GM12878 (cell line): ENCODE measurements at regions not wholly inside any gene's neighbourhood (a gene's known extent, or its start where the extent isn't known, plus 50 kb on each side); places are given as distances from the start of the nearest gene placed in this dataset. TPM values are rescaled to one million over a fixed set of nuclear protein-coding genes. Genes with fewer than 3 reads are reported as not detected.
"Not testable (repeated sequence)": the region's sequence is repeated elsewhere in the genome, so short reads cannot be mapped to it uniquely, and the experiment has no call there.

Source experiments
- ATAC-seq: fragments of 200-7000 bp; cut with Tn5 transposase; 3 replicates; pipeline ENCODE4 v1.9.1; 2020; ENCODE audit warnings: mild to moderate bottlenecking, moderate library complexity
- BruUV-seq: library from RNA; stranded (reverse); fragments of 400-500 nt; replicated peaks from 2 replicates; lab custom pipeline; 2021; lab: Mats Ljungman, UMichigan
- CTCF ChIA-PET: fragments of 300-600 bp; sonication (Branson Sonifier 250); formaldehyde crosslinking; extraction: SDS; loops from one replicate; lab custom pipeline; 2021; ENCODE audit warnings: inconsistent platforms; lab: Yijun Ruan, JAX
- POLR2A ChIA-PET: fragments of 350-600 bp; formaldehyde crosslinking; extraction: SDS; loops from one replicate; lab custom pipeline; 2021; ENCODE audit warnings: inconsistent platforms; lab: Charles Lee
- RAD21 ChIA-PET: fragments of 300-600 bp; sonication (Branson Sonifier 250); formaldehyde crosslinking; loops from one replicate; lab custom pipeline; 2023; ENCODE audit warnings: antibody characterized with exemption; ENCODE audit not compliant: unreplicated experiment; lab: Charles Lee
- SMC1A ChIA-PET: fragments of 300-600 bp; sonication (Branson Sonifier 250); formaldehyde crosslinking; loops from one replicate; lab custom pipeline; 2023; ENCODE audit not compliant: unreplicated experiment, uncharacterized antibody; lab: Charles Lee
- DNase-seq: peaks from one replicate; pipeline ENCODE4 v3.0.0-alpha.2; 2011; ENCODE audit warnings: low read depth, low spot score
- FAIRE-seq: peaks from 3 replicates; lab custom pipeline; 2011; peaks lifted over from hg19 to GRCh38; lab: Jason Lieb, UNC
- H2AFZ ChIP-seq: 2 replicates; pipeline ENCODE4 v1.6.0; 2011; ENCODE audit warnings: low read depth, low read length, control low read depth; ENCODE audit not compliant: control insufficient read depth
- H3K27ac ChIP-seq: 2 replicates; pipeline ENCODE4 v1.5.1; 2011; ENCODE audit warnings: control low read depth; ENCODE audit not compliant: control insufficient read depth, insufficient read depth
- H3K27me3 ChIP-seq, 2 experiments: replicated peaks in 1 of 2; 2 replicates each; pipeline versions ENCODE4 v1.6.0 to v1.6.1; 2011; ENCODE audit warnings: low read length in 1 of 2; ENCODE audit not compliant: control insufficient read depth in 2 of 2, insufficient read depth in 2 of 2
- H3K36me3 ChIP-seq, 2 experiments: 2 replicates each; pipeline ENCODE4 v1.5.1; 2011; ENCODE audit warnings: low read length in 1 of 2; ENCODE audit not compliant: control insufficient read depth in 2 of 2, insufficient read depth in 2 of 2
- H3K4me1 ChIP-seq: 2 replicates; pipeline ENCODE4 v1.6.1; 2011; ENCODE audit warnings: mild to moderate bottlenecking, low read length, moderate library complexity, mixed read lengths; ENCODE audit not compliant: control insufficient read depth, insufficient read depth
- H3K4me2 ChIP-seq: 2 replicates; pipeline ENCODE4 v1.6.0; 2011; ENCODE audit warnings: control low read depth; ENCODE audit not compliant: control insufficient read depth, insufficient read depth
- H3K4me3 ChIP-seq: fragments of 200-600 bp; sonication (generic); 2 replicates; pipeline ENCODE4 v1.5.1; 2016
- H3K79me2 ChIP-seq: 2 replicates; pipeline ENCODE4 v1.6.0; 2011; ENCODE audit warnings: low read length; ENCODE audit not compliant: control insufficient read depth, insufficient read depth
- H3K9ac ChIP-seq: 2 replicates; pipeline ENCODE4 v1.8.0; 2011; ENCODE audit warnings: low read length, control low read depth, mixed read lengths; ENCODE audit not compliant: control insufficient read depth, insufficient read depth
- H3K9me3 ChIP-seq: replicated peaks from 3 replicates; pipeline ENCODE4 v1.5.1; 2011; ENCODE audit warnings: mild to moderate bottlenecking, low read length; ENCODE audit not compliant: control insufficient read depth, insufficient read depth
- H4K20me1 ChIP-seq: 2 replicates; pipeline ENCODE4 v1.6.0; 2011; ENCODE audit not compliant: control insufficient read depth, insufficient read depth
- WGBS: methylation state at CpG from one replicate; pipeline ENCODE4 v1.1.6; 2016; ENCODE audit warnings: low lambda C conversion rate; ENCODE audit not compliant: insufficient replicate concordance, insufficient coverage; ENCODE audit errors: missing lambda C conversion rate; 5-methylcytosine and 5-hydroxymethylcytosine counted together
- in situ Hi-C: fragments of 300-500 bp; cut with MboI; formaldehyde crosslinking; loops from 9 replicates; pipeline ENCODE4 v1.14.3; 2018; ENCODE audit warnings: mixed read lengths
- intact Hi-C: fragments of 100-400 bp; cut with micrococcal nuclease; formaldehyde crosslinking; loops from one replicate; pipeline ENCODE4 v1.14.2; 2022; ENCODE audit not compliant: unreplicated experiment
- small RNA-seq: library from RNA; depleted of rRNA; stranded (forward); fragments of <200 nt; gene quantifications from one replicate; pipeline ENCODE3, GENCODE V24; 2014

- in situ Hi-C loops, H3K36me3 ChIP-seq, FAIRE-seq, intact Hi-C loops, H3K27ac ChIP-seq, H3K79me2 ChIP-seq, H3K27me3 ChIP-seq, H2AFZ ChIP-seq, H3K4me2 ChIP-seq, RAD21 ChIA-PET, CTCF ChIA-PET, H4K20me1 ChIP-seq, H3K9me3 ChIP-seq, H3K9ac ChIP-seq, ATAC-seq, H3K4me3 ChIP-seq, H3K4me1 ChIP-seq, POLR2A ChIA-PET, SMC1A ChIA-PET, BruUV-seq, DNase-seq: not testable (repeated sequence)
- 52% methylated on average over 8 of the region's 8 CpGs for WGBS
Measured at GRCh38 chr6:5824382-5824983, 182.2 kb downstream of the NRN1 start.

Small RNA genes in the stretch of these regions (small RNA-seq; reads per million reads assigned to genes)
- gene RN7SL221P = not detected
